Endothelial cell of umbilical vein (primary cell): ENCODE measurements at regions not wholly inside any gene's neighbourhood (a gene's known extent, or its start where the extent isn't known, plus 50 kb on each side); places are given as distances from the start of the nearest gene placed in this dataset.

ENCODE experiments used
- BruUV-seq: library from RNA; stranded (reverse); fragments of 400-500 nt; replicated peaks from 2 replicates; lab custom pipeline; 2021; lab: Mats Ljungman, UMichigan
- CTCF ChIA-PET: fragments of 300-600, 350-600 bp; sonication (Branson Sonifier 250); formaldehyde crosslinking; loops from one replicate; lab custom pipeline; 2021; ENCODE audit warnings: antibody characterized with exemption, inconsistent platforms; lab: Charles Lee
- POLR2A ChIA-PET: fragments of 300-600, 350-600 bp; sonication (Branson Sonifier 250); formaldehyde crosslinking; loops from one replicate; lab custom pipeline; 2021; ENCODE audit warnings: antibody characterized with exemption, inconsistent platforms; lab: Charles Lee
- DNase-seq: peaks from one replicate; pipeline ENCODE4 v3.0.0-alpha.2; 2011; ENCODE audit warnings: low read depth, low spot score
- FAIRE-seq: peaks from 2 replicates; lab custom pipeline; 2011; peaks lifted over from hg19 to GRCh38; lab: Jason Lieb, UNC
- H2AFZ ChIP-seq: 2 replicates; pipeline ENCODE4 v1.6.0; 2012; ENCODE audit warnings: low read depth, low read length, control low read depth, inconsistent platforms
- H3K27ac ChIP-seq: 2 replicates; pipeline ENCODE4 v1.5.1; 2011; ENCODE audit warnings: low read depth, mild to moderate bottlenecking, control low read depth, low read length, moderate library complexity; ENCODE audit not compliant: insufficient read depth
- H3K27me3 ChIP-seq, 2 experiments: 2 replicates each; pipeline versions ENCODE4 v1.6.0 to v1.6.1; 2011; ENCODE audit warnings: low read length in 2 of 2, mixed read lengths in 1 of 2; ENCODE audit not compliant: control insufficient read depth in 2 of 2, insufficient read depth in 2 of 2
- H3K36me3 ChIP-seq, 2 experiments: 2 replicates in 1 of 2; 3 replicates in 1 of 2; pipeline ENCODE4 v1.5.1; 2011; ENCODE audit warnings: low read length in 2 of 2, mild to moderate bottlenecking in 1 of 2, moderate library complexity in 1 of 2; ENCODE audit not compliant: control insufficient read depth in 2 of 2, insufficient read depth in 2 of 2; ENCODE audit errors: extremely low read depth in 1 of 2
- H3K4me1 ChIP-seq: 3 replicates; pipeline ENCODE4 v1.5.1; 2011; ENCODE audit warnings: mild to moderate bottlenecking, low read length; ENCODE audit not compliant: control insufficient read depth, insufficient read depth; ENCODE audit errors: extremely low read depth
- H3K4me2 ChIP-seq: 2 replicates; pipeline ENCODE4 v1.6.1; 2011; ENCODE audit warnings: low read length, control low read depth, mixed read lengths; ENCODE audit not compliant: insufficient read depth
- H3K4me3 ChIP-seq, 3 experiments: fragments of 200-600 bp in 1 of 3; sonication (generic), shearing (Covaris generic) in 1 of 3; replicated peaks in 1 of 3; 2 replicates each; pipeline ENCODE4 v1.5.1; 2011 to 2016; ENCODE audit warnings: control low read depth in 3 of 3, low read length in 3 of 3, mild to moderate bottlenecking in 2 of 3, inconsistent platforms in 1 of 3, low read depth in 1 of 3, moderate library complexity in 1 of 3; ENCODE audit not compliant: insufficient read depth in 1 of 3
- H3K79me2 ChIP-seq: 2 replicates; pipeline ENCODE4 v1.6.0; 2012; ENCODE audit warnings: low read length, inconsistent platforms; ENCODE audit not compliant: control insufficient read depth, insufficient read depth
- H3K9ac ChIP-seq: replicated peaks from 2 replicates; pipeline ENCODE3; 2011; ENCODE audit warnings: low read length, control low read depth; ENCODE audit not compliant: insufficient read depth; ENCODE audit errors: extremely low read depth
- H3K9me1 ChIP-seq: replicated peaks from 3 replicates; pipeline ENCODE4 v1.6.0; 2011; ENCODE audit warnings: mild to moderate bottlenecking, low read length; ENCODE audit not compliant: control insufficient read depth, insufficient read depth; ENCODE audit errors: extremely low read depth
- H3K9me3 ChIP-seq: replicated peaks from 2 replicates; pipeline ENCODE4 v1.5.1; 2012; ENCODE audit warnings: low read length, inconsistent platforms; ENCODE audit not compliant: control insufficient read depth, insufficient read depth
- H4K20me1 ChIP-seq: replicated peaks from 2 replicates; pipeline ENCODE3; 2011; ENCODE audit warnings: mild to moderate bottlenecking, low read length; ENCODE audit not compliant: control insufficient read depth, insufficient read depth; ENCODE audit errors: extremely low read depth
- CTCF ChIP-seq, 2 donors: IDR thresholded peaks; 1 replicate in 1 of 2; 2 replicates in 1 of 2; pipeline ENCODE4 v1.5.1; 2011; ENCODE audit warnings: low read length in 2 of 2, mild to moderate bottlenecking in 2 of 2, moderate library complexity in 2 of 2, control low read depth in 1 of 2, inconsistent platforms in 1 of 2, low read depth in 1 of 2; ENCODE audit not compliant: insufficient read depth in 1 of 2; ENCODE audit errors: extremely low read depth in 1 of 2
- EZH2 ChIP-seq: IDR thresholded peaks from 2 replicates; pipeline ENCODE4 v1.6.1; 2012; ENCODE audit warnings: borderline replicate concordance, low read depth, mild to moderate bottlenecking, moderate library complexity, low read length, inconsistent platforms; ENCODE audit not compliant: severe bottlenecking
- FOS ChIP-seq: IDR thresholded peaks from 2 replicates; pipeline ENCODE4 v1.6.1; 2011; ENCODE audit warnings: mild to moderate bottlenecking, low read length, moderate library complexity, borderline replicate concordance; ENCODE audit not compliant: insufficient read depth
- GATA2 ChIP-seq: IDR thresholded peaks from 2 replicates; pipeline ENCODE4 v1.7.0; 2011; ENCODE audit warnings: low read depth, mild to moderate bottlenecking, moderate library complexity, mixed read lengths, low read length; ENCODE audit not compliant: insufficient read length, insufficient read depth
- JUN ChIP-seq: IDR thresholded peaks from 2 replicates; pipeline ENCODE4 v1.6.1; 2011; ENCODE audit warnings: borderline replicate concordance, low read depth; ENCODE audit not compliant: insufficient read length, insufficient read depth
- MYC ChIP-seq: IDR thresholded peaks from one replicate; pipeline ENCODE4 v1.6.1; 2011; ENCODE audit warnings: mild to moderate bottlenecking, low read depth, low read length
- POLR2A ChIP-seq: IDR thresholded peaks from 2 replicates; pipeline ENCODE4 v1.6.1; 2012; ENCODE audit warnings: low read depth, mild to moderate bottlenecking, control low read depth, low read length
- POLR2AphosphoS5 ChIP-seq: IDR thresholded peaks from 2 replicates; pipeline ENCODE4 v1.6.1; 2012; ENCODE audit warnings: low read depth, mild to moderate bottlenecking, control low read depth, low read length, moderate library complexity; ENCODE audit not compliant: insufficient read depth
- dilution Hi-C: fragments of 300-500 bp; cut with MboI; formaldehyde crosslinking; loops from one replicate; pipeline ENCODE4 v1.15.0; 2019; ENCODE audit warnings: low sequenced_read_pairs; ENCODE audit not compliant: extremely low pct_ligation_motif_present
- intact Hi-C: fragments of 100-400 bp; cut with micrococcal nuclease; formaldehyde crosslinking; loops from one replicate; pipeline ENCODE4 v1.10.0; 2022
- TF ChIP-seq, protein P1 (sequence below): IDR thresholded peaks from 2 replicates; pipeline ENCODE4 v1.6.1; 2011; ENCODE audit not compliant: insufficient read depth, insufficient read length

DNA sequence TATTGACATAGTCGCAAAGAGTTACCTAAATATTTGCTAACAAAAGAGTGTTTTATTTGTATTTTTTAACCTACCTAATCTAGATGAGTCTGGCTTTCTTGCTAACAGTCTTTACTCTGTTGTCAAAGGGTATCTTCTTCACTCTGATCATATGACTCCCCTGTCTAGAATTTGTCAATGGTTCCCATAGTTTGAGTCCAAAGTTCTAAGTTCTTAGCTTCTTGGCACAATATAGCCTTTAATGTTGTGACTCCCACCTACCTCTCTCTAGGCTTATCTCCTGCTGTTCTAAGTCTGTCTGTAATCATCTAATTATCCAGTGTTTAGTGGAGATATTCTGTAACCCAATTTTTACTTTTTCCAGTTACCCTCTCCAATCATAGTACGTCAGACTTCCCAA is 104.3 kb upstream of the PDE3A start:
- Histone ChIP-seq H4K20me1 (no peaks in the 10 kb centered on the region), H3K4me1 (no peaks in the 10 kb centered on the region), H2AFZ (no peak overlapping the region), H3K79me2 (no peaks in the 10 kb centered on the region), H3K9ac (no peak overlapping the region), H3K4me2 (no peak overlapping the region), H3K4me3 (no peak overlapping the region), H3K9me1 (no peaks in the 10 kb centered on the region), H3K27ac (no peak overlapping the region), H3K27me3 (no peaks in the 10 kb centered on the region), H3K9me3 (no peaks in the 10 kb centered on the region), H3K36me3 (no peaks in the 10 kb centered on the region)
- intact Hi-C loops (no loop called here), dilution Hi-C loops (no loop called here)
- TF ChIP-seq, protein P1, sequence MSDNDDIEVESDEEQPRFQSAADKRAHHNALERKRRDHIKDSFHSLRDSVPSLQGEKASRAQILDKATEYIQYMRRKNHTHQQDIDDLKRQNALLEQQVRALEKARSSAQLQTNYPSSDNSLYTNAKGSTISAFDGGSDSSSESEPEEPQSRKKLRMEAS, result no peak
- TF ChIP-seq CTCF (IDR thresholded peaks at IDR 0.05; ENCODE audit: extremely low read depth in 1 of 2, insufficient read depth in 1 of 2, low read depth in 1 of 2, low read length in 2 of 2), result no peak
- TF ChIP-seq POLR2AphosphoS5, result no peak
- TF ChIP-seq EZH2, result no peak
- TF ChIP-seq POLR2A, result no peak
- no peak for TF ChIP-seq JUN
- TF ChIP-seq GATA2, result no peak
- TF ChIP-seq MYC, result no peak
- TF ChIP-seq FOS, result no peak
- FAIRE-seq (no peak), DNase-seq (no peak)
- ChIA-PET POLR2A (no interaction called here), CTCF (no interaction called here)
- no TSS peak for BruUV-seq
